MM.1S (cell line): ENCODE measurements at regions not wholly inside any gene's neighbourhood (a gene's known extent, or its start where the extent isn't known, plus 50 kb on each side); places are given as distances from the start of the nearest gene placed in this dataset.

ENCODE experiments used
- CTCF ChIP-seq: fragments of 300-600 bp; sonication (generic); IDR thresholded peaks from 2 replicates; pipeline ENCODE4 v1.5.1; 2016; ENCODE audit warnings: antibody characterized with exemption, low read length, mixed read lengths
- EZH2 ChIP-seq: fragments of 300-600 bp; sonication (generic); optimal IDR thresholded peaks from 2 replicates; pipeline ENCODE3; 2017; ENCODE audit warnings: low read depth, mild to moderate bottlenecking, antibody characterized with exemption, low read length, mixed read lengths

- TF ChIP-seq CTCF (no peak), EZH2 (no peak)
Measured at GRCh38 chr6:2557181-2557720, 193.5 kb downstream of the MYLK4 start.
